ENCODE measurements at regions not wholly inside any gene's neighbourhood (a gene's known extent, or its start where the extent isn't known, plus 50 kb on each side); places are given as distances from the start of the nearest gene placed in this dataset.

DNA sequence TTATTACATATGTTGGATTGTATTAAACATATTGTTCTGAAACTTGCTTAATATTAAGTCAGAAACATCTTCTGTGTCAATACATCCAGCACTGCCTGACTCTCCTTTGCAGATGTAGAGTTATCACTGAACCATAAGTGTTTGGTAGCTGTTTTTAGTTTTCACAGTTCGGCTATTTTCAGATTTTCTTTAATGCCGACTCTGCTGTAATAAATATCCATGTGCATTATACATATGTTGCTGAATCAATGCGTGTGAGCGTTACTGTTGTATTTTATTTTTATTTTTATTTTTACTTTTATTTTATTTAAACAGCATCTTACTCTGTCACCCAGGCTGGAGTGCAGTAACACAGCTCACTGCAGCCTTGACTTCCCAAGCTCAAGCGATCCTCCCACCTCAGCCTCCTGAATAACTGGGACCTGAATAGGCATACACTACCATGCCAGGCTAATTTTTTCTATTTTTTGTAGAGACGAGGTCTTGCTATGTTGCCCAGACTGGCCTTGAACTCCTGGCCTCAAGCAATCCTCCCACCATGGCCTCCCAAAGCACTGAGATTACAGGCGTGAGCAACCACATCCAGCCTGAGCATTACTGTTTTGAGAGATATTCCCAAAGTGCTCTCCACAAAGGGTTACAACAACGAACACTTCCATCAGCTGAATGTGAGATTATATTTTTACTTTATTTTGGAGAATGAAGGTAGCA is 50.7 kb upstream of the NOCT start:
- no peak for DNase-seq

DNA sequence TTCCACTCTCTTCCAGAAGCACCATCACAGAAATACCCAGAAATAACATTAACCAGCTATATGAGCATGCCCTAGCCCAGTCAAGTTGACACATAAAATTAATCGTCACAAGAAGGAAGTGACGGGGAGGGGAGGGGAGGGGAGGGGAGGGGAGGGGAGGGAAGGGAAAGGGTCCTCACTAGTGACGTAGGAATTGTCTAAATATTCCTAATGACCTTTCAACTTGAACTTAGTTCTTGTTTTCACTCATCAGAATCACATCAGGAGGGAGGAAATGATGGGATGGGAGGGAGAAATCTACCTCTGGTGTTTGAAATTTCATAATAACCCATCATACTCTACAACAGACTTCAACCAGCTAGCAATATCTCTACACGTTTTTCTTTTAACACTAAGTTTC is 52.2 kb upstream of the NOCT start:
- DNase-seq = no peak

GRCh38 chr4:138961664-138962063 is 53.9 kb upstream of the NOCT start:
- DNase-seq = no peak

GRCh38 chr4:138961129-138961528 is 54.5 kb upstream of the NOCT start:
- DNase-seq = no peak

DNA sequence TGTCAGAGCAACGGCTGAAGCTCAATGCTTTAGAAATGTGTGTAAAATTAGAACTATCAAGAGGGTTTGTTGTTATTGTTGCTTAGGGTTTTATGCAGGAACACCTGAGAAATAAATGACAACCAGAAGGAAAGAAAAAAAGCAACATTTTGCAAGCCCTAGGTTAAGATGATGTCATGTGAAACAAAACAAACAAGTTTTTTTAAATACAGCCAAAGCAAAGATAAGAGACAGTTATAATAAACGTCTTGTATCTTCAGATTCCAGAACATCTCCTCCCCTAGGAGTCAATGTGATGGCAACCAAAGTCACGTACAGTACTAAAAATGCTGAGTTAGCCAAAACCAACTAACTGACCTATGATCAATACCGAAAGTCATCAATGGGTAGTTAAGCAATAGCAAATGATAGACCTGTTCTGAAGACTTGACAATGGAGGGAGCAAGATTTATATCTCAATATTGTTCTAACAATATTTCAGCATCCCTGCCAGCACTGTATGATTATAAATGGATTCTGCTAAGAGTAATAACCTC is 55.3 kb upstream of the NOCT start:
- no peak for DNase-seq

GRCh38 chr4:138959097-138959815 is 56.3 kb upstream of the NOCT start:
- no peak for DNase-seq

GRCh38 chr4:138958519-138958918 is 57.1 kb upstream of the NOCT start:
- no peak for DNase-seq

GRCh38 chr4:138957302-138957701 is 58.3 kb upstream of the NOCT start:
- no peak for DNase-seq

DNA sequence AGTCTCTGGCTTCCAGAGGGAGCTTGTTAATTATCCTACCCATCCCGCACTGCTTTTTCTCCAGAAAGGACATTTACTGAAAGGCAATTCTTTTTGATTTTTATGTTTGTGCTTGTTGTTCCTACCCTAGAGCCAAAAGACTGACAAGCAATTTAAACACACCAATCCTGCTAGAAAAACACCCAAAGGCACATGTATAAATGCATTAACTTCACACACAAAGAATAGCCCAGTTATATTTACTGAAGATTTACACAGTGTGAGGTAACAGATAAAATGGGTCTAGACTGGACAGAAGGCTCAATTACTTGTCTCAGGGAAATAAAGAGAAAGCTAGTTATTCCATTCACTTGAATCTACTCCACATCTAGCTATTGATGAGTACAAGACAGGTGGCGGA is 61.2 kb upstream of the NOCT start:
- DNase-seq = no peak

GRCh38 chr4:138953961-138954371 is 61.6 kb upstream of the NOCT start:
- no peak for DNase-seq

- no peak for DNase-seq
Measured at GRCh38 chr4:138952411-138952810, 63.2 kb upstream of the NOCT start.

GRCh38 chr4:138951764-138952163 is 63.8 kb upstream of the NOCT start:
- no peak for DNase-seq

DNA sequence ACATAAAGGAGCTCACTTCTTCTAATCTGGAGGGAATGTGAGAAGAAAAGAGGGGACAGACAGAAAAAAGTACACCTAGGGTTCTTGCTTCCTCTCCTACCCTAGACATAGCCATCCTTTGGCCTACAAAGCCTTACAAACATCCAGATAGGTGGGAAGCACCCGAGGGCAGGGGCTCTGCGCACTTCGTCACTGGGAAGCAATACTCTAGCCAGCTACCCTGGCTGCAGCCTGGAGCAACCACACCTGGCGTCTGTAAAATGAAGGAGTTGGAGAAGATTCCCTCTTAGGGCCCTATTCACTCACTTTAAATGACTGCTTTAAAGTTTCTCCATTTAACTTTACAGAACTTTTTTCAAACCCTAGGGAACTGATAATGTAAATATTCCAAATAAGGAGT is 65.7 kb upstream of the NOCT start:
- DNase-seq = no peak

GRCh38 chr4:138948918-138949317 is 66.7 kb upstream of the NOCT start:
- DNase-seq = no peak

GRCh38 chr4:138946306-138946705 is 69.3 kb upstream of the NOCT start:
- DNase-seq = no peak

DNA sequence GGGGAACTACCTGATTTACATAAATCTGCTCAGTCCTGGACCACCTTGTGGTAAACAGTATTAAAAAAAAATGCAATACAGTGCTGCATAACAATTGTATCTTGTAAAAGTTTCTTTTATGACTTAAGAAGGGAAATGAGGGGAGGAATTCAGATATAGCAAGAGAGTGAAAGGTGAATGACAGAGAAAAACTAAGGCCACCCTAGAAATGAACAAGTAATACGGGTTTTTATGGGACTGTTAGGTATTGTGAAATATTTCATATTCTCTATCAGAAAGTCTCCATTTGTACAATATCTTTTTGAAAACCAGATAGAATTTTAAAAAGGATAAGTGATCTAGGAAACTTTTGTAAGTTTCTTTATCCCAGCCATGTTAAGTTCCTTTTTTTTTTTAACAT is 69.7 kb upstream of the NOCT start:
- no peak for DNase-seq

- no peak for DNase-seq
Measured at GRCh38 chr4:138945401-138945800, 70.2 kb upstream of the NOCT start.

DNA sequence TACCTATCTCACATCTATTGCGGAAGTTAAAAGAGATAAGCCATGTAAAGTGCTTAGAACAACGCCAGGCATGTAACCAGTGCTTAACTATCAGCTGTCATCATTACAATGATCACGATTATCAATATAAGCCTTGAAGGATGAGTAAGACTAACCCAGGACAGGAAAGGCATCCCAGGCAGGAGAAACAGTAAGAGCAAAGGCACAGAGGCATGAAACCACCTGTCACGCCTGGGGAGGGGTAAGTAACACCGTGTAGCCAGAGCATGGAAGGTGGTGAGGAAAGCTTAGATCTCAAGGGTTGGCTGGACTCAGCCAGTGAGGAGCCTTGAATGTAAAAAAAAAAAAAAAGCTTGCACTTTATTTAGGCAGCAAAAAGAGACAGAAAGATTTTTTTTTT is 71.7 kb upstream of the NOCT start:
- no peak for DNase-seq

- no peak for DNase-seq
Measured at GRCh38 chr4:138941037-138941436, 74.5 kb upstream of the NOCT start.

- DNase-seq = no peak
Measured at GRCh38 chr4:138939960-138940359, 75.6 kb upstream of the NOCT start.

DNA sequence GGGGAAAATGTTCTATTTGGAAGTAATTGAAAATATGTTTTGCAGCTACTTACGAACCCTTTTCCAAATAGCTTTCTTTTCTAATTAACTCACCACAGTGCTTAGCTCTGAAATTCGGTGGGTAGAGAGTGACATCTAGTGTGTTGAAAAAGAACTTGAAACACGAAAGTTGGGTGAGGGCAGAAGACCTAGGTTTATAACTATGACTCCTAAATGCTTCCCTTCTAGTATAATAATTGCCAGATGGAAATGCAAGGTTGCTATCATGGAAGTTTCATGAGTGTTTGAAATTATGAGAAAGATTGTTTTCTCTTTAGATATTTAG is 77.3 kb upstream of the NOCT start:
- DNase-seq = no peak

GRCh38 chr4:138935135-138935807 is 80.3 kb upstream of the NOCT start:
- DNase-seq = no peak

DNA sequence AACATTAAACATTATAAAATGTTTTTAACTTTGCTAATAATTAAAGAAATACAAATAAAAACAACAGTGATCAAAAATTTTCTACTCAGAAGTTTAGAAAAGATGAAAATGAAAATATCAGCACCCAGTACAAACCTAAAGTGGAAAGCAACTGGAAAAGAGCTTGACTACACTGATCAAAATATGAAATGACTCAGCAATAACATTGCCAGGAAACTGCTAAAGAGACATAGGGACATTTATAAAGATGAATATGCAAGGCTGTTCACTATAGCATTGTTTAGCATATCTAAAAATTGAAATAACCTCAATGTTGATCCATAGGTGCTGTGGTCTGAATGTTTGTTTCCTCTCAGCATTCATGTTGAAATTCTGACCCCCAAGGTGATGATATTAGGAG is 88.5 kb upstream of the NOCT start:
- DNase-seq = no peak

GRCh38 chr4:138925495-138925894 is 90.1 kb upstream of the NOCT start:
- DNase-seq = no peak

Data from effector CD4-positive, alpha-beta T cell (primary cell).